BLaER1 (cell line): ENCODE measurements at regions not wholly inside any gene's neighbourhood (a gene's known extent, or its start where the extent isn't known, plus 50 kb on each side); places are given as distances from the start of the nearest gene placed in this dataset.

ENCODE experiments used
- H3K27ac ChIP-seq: shearing (Covaris generic); formaldehyde crosslinking; 2 replicates; pipeline ENCODE4 v1.8.1; 2022
- H3K27me3 ChIP-seq: shearing (Covaris generic); formaldehyde crosslinking; 2 replicates; pipeline ENCODE4 v1.8.1; 2022
- H3K36me3 ChIP-seq: shearing (Covaris generic); formaldehyde crosslinking; 2 replicates; pipeline ENCODE4 v1.8.1; 2022
- H3K4me1 ChIP-seq: shearing (Covaris generic); formaldehyde crosslinking; 2 replicates; pipeline ENCODE4 v1.8.1; 2022
- H3K4me2 ChIP-seq: shearing (Covaris generic); formaldehyde crosslinking; 2 replicates; pipeline ENCODE4 v1.8.1; 2022
- H3K4me3 ChIP-seq: shearing (Covaris generic); formaldehyde crosslinking; 2 replicates; pipeline ENCODE4 v1.8.1; 2022
- H3K9ac ChIP-seq: shearing (Covaris generic); formaldehyde crosslinking; 2 replicates; pipeline ENCODE4 v1.8.1; 2022
- H3K9me3 ChIP-seq: shearing (Covaris generic); formaldehyde crosslinking; 2 replicates; pipeline ENCODE4 v1.8.1; 2022
- H4K20me1 ChIP-seq: shearing (Covaris generic); formaldehyde crosslinking; 2 replicates; pipeline ENCODE4 v1.8.1; 2022
- Cebpa-rat ChIP-seq: shearing (Covaris generic); IDR thresholded peaks from 2 replicates; pipeline ENCODE4 v1.8.1; 2022

DNA sequence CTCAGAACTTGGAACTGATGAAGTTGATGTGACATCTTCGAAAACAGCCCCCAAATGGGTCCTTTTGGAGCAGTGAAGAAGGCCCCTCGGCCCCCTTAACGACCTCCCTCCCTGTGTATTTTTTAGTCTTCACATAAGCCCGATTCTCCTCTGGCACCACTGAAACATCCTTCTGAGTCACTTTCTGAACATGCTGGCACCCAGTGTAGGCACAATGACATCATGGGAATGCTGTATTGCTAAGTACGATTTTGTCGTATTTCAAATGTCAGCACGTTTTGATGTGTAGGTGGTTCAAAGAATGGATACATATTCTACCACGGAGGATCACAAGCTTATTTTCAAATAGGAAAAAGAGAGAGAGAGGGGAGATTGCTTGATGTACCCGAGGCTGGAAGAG is 111.7 kb upstream of the RIOK3 start:
- no peak overlapping the region for H3K4me2 ChIP-seq
- H3K36me3 ChIP-seq = peaks cover 6% of the 10 kb centered on the region; the same call in 1 of the 2 replicates
- H4K20me1 ChIP-seq = no peaks in the 10 kb centered on the region
- H3K4me3 ChIP-seq = no peak overlapping the region
- H3K9me3 ChIP-seq = no peaks in the 10 kb centered on the region
- no peak overlapping the region for H3K9ac ChIP-seq
- no peak for TF ChIP-seq Cebpa-rat
- H3K4me1 ChIP-seq = peaks cover 4% of the 10 kb centered on the region
- no peak overlapping the region for H3K27ac ChIP-seq
- H3K27me3 ChIP-seq = no peaks in the 10 kb centered on the region

DNA sequence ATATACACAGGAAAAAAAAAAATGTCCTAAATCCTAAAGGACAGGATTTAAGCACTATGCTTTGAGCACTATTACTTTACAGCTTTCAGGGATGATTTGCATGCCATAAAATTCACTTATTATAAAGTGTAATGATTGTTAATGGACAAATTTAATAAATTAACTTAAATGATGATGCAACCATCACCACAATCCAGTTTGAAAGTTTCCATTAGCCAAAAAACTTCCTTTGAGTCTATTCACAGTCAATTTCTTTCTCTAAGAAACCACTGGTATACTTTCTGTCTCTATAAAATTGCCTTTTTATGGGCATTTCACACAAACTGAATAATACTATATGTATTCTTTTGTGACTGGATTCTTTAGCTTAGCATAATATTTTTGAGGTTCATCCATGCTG is 111.1 kb upstream of the RIOK3 start:
- no peak for TF ChIP-seq Cebpa-rat
- Histone ChIP-seq H3K9ac (no peak overlapping the region), H3K4me1 (no peaks in the 10 kb centered on the region), H3K4me2 (no peak overlapping the region), H3K27me3 (no peaks in the 10 kb centered on the region), H3K36me3 (peaks cover 6% of the 10 kb centered on the region; the same call in 1 of the 2 replicates), H4K20me1 (no peaks in the 10 kb centered on the region), H3K27ac (no peak overlapping the region), H3K9me3 (no peaks in the 10 kb centered on the region), H3K4me3 (no peak overlapping the region)

DNA sequence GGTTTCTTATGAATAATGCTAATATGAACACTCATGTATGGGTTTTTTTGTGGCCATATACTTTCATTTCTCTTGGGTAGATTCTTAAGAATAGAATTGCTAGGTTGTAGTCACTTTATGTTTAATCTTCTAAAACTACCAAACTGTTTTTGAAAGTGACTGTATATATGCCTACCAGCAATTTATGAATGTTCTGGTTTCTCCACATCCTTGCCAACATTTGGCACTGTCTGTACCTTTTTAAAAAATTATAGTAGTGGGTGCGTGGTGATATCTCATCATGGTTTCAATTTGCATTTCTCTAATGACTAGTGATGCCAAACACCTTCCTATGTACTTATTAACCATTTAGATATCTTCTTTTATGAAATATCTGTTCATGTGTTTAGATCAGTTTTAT is 110.6 kb upstream of the RIOK3 start:
- Histone ChIP-seq H3K9me3 (no peaks in the 10 kb centered on the region), H3K9ac (no peak overlapping the region), H3K4me1 (no peaks in the 10 kb centered on the region), H3K27ac (no peak overlapping the region), H4K20me1 (no peaks in the 10 kb centered on the region), H3K4me3 (no peak overlapping the region), H3K4me2 (no peak overlapping the region), H3K36me3 (peaks cover 6% of the 10 kb centered on the region; the same call in 1 of the 2 replicates), H3K27me3 (no peaks in the 10 kb centered on the region)
- no peak for TF ChIP-seq Cebpa-rat

DNA sequence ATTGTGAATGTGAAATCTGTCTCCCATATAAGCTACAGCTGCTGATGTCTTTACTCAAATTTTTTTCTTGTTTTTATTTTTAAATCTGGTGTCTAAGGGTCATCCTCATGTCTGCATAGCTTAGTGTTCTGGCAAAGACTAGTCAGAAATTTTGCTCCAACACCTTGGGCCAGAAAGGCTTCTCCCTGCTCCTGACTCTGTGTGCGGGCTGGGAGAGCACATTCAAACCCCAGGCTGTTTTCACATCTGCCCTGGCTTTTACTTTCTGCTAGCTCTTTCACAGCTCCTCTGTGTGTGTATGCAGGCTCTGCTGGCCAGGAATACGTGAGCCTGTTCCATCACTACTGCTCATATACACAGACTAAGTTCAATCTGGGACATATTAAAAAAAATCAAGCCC is 102.9 kb upstream of the RIOK3 start:
- Histone ChIP-seq H3K9ac (no peak overlapping the region), H3K36me3 (peaks cover 42% of the 10 kb centered on the region), H3K4me3 (no peak overlapping the region), H3K4me1 (no peaks in the 10 kb centered on the region), H3K4me2 (no peak overlapping the region), H4K20me1 (no peaks in the 10 kb centered on the region), H3K27me3 (no peaks in the 10 kb centered on the region), H3K27ac (no peak overlapping the region), H3K9me3 (peaks cover 20% of the 10 kb centered on the region)
- no peak for TF ChIP-seq Cebpa-rat

DNA sequence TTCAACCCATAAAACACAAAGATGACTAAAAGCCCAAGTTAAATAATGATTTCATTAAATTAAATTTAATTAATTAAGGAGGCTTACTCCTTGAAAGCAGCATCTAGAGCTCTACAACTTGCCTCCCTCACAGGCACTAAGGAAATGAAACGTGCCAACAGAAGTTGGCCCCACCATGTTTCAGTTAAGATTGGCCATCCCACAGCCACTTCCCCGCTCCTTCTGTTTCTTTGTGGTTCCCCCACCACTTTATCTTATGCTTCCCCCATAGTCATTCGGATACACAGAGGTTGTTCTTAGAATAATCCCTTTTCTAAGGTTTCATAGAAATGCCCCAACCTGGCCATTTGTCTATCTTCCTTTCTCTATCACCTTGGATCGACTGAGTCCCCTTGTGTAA is 101.6 kb upstream of the RIOK3 start:
- no peak overlapping the region for H3K4me2 ChIP-seq
- H3K27me3 ChIP-seq = no peaks in the 10 kb centered on the region
- no peak overlapping the region for H3K4me3 ChIP-seq
- no peaks in the 10 kb centered on the region for H4K20me1 ChIP-seq
- no peak overlapping the region for H3K27ac ChIP-seq
- no peak overlapping the region for H3K9ac ChIP-seq
- H3K4me1 ChIP-seq = no peaks in the 10 kb centered on the region
- TF ChIP-seq Cebpa-rat = no peak
- peaks cover 20% of the 10 kb centered on the region for H3K9me3 ChIP-seq
- peaks cover 47% of the 10 kb centered on the region for H3K36me3 ChIP-seq

DNA sequence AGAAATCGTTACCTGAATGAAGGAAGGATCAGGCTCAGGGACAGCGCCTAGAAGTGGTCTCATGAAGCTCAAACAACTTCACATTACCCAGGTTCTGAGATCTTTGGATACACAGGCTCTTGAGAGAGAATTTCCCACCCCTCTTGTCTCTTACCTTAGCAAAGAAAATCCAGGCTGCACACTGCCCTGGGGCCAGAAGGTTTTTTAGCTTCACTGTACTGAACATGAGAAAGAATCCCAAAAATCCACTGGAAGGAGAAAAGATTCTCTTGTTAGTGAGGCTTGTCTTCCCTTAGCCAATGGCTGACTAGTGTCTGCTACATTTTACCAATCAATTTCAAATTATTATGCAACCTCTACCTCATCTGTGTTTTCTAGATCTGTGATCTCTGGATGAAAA is 101.0 kb upstream of the RIOK3 start:
- TF ChIP-seq Cebpa-rat = no peak
- H3K9ac ChIP-seq = no peak overlapping the region
- no peak overlapping the region for H3K4me3 ChIP-seq

DNA sequence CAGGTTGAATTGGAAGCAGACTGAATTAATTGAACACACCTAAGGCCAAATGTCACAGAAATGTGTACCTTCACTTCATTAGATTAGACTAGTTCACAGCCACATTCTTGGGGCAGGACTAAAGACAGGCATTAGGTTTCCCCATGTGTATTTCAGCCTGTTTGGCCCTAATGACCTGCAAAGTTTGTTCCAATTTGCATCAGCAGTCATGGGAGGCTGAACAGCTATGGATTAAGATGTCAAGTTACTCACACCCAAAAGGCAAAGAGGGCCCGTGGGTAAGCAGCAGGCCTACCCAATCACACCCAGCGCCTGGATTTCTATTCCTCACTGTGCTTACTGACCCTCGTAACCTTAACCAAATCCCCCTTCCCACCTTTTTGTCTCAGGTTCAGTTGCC is 99.6 kb upstream of the RIOK3 start:
- Histone ChIP-seq H4K20me1 (no peaks in the 10 kb centered on the region), H3K27ac (no peak overlapping the region), H3K4me2 (no peak overlapping the region)

More for the DNA sequence above, 101.0 kb upstream of the RIOK3 start:
- peaks cover 47% of the 10 kb centered on the region for H3K36me3 ChIP-seq
- H3K4me1 ChIP-seq = no peaks in the 10 kb centered on the region
- H3K27ac ChIP-seq = no peak overlapping the region
- peaks cover 20% of the 10 kb centered on the region for H3K9me3 ChIP-seq
- H3K27me3 ChIP-seq = no peaks in the 10 kb centered on the region
- no peaks in the 10 kb centered on the region for H4K20me1 ChIP-seq
- no peak overlapping the region for H3K4me2 ChIP-seq

DNA sequence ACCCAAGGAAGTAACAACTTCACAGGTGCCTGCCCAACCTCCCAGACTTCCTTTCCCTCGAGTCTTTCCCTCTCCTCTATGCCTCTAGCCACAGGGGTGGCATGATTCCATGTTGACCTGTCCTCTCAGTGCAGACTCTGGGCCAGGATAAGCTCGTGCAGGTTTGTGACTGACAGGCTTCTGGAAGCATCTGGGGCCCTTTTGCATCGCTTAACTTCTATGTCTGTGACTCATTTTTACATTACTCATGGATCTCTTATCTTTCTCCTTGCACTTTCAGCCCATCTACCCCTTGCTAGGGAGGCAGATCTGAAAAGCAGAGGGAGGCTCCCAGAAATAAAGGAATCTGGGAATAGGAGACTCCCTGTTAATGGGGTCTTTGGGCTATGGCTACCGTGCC is 98.5 kb upstream of the RIOK3 start:
- Histone ChIP-seq H3K4me3 (no peak overlapping the region), H3K4me2 (no peak overlapping the region), H3K27ac (no peak overlapping the region), H3K27me3 (no peaks in the 10 kb centered on the region), H4K20me1 (no peaks in the 10 kb centered on the region), H3K9ac (no peak overlapping the region), H3K9me3 (peaks cover 15% of the 10 kb centered on the region; the same call in 1 of the 2 replicates), H3K36me3 (peaks cover 41% of the 10 kb centered on the region), H3K4me1 (peaks cover 23% of the 10 kb centered on the region)
- no peak for TF ChIP-seq Cebpa-rat

More for the DNA sequence above, 99.6 kb upstream of the RIOK3 start:
- no peak overlapping the region for H3K4me3 ChIP-seq
- no peak overlapping the region for H3K9ac ChIP-seq
- H3K9me3 ChIP-seq = peaks cover 20% of the 10 kb centered on the region
- H3K4me1 ChIP-seq = peaks cover 11% of the 10 kb centered on the region
- H3K36me3 ChIP-seq = peaks cover 47% of the 10 kb centered on the region
- H3K27me3 ChIP-seq = no peaks in the 10 kb centered on the region
- no peak for TF ChIP-seq Cebpa-rat

DNA sequence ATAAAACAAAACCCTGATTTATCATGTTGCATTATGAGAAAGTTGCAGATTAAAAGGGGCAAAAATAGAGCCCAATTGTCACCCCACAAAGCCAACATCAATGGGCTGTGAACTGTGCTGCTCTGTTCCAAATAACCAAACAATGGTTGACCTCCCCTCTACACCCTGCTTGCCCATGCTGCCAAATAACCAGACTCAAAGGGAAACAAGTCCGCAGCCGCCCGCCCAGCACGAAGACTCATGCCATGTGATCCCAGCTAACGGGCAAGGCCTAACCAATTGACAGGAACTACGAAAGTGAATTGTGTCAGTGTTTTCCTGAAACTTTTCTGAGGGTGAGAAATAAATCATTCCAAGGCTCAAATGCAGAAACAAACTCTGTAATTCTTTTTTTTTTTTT is 97.9 kb upstream of the RIOK3 start:
- Histone ChIP-seq H3K4me2 (no peak overlapping the region), H3K27me3 (no peaks in the 10 kb centered on the region), H3K9me3 (peaks cover 16% of the 10 kb centered on the region; the same call in 1 of the 2 replicates), H3K4me1 (peaks cover 23% of the 10 kb centered on the region), H4K20me1 (no peaks in the 10 kb centered on the region), H3K36me3 (peaks cover 35% of the 10 kb centered on the region), H3K27ac (no peak overlapping the region), H3K9ac (no peak overlapping the region), H3K4me3 (no peak overlapping the region)
- no peak for TF ChIP-seq Cebpa-rat

DNA sequence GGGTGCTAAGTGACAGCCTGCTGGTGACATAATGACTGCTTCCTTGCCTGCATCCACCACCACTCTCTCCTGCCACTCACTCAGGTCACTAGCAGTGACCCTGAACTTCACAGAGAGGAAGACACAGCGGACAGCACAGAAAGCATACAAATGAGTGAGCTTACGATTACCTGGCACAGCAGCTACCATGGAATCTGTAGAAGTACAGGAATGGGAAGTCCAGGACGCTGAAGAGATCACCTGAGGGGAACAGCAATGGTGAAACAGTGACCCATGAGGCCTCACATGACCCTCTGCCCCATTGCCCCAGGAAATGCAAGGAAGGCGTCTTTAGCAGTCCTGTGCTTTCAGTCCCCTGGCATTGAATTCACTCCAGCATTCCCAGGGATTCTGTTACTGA is 96.7 kb upstream of the RIOK3 start:
- H3K9ac ChIP-seq = no peak overlapping the region

More for the DNA sequence above, 96.7 kb upstream of the RIOK3 start:
- Histone ChIP-seq H3K4me2 (no peak overlapping the region), H3K27me3 (no peaks in the 10 kb centered on the region), H3K4me1 (peaks cover 23% of the 10 kb centered on the region), H3K4me3 (no peak overlapping the region), H3K9me3 (peaks cover 6% of the 10 kb centered on the region; the same call in 1 of the 2 replicates), H3K27ac (no peak overlapping the region), H4K20me1 (no peaks in the 10 kb centered on the region), H3K36me3 (peaks cover 24% of the 10 kb centered on the region)
- no peak for TF ChIP-seq Cebpa-rat
